Glomerular visceral epithelial cell (primary cell): ENCODE measurements at regions not wholly inside any gene's neighbourhood (a gene's known extent, or its start where the extent isn't known, plus 50 kb on each side); places are given as distances from the start of the nearest gene placed in this dataset.
"Not testable (repeated sequence)": the region's sequence is repeated elsewhere in the genome, so short reads cannot be mapped to it uniquely, and the experiment has no call there.

Source experiments
- DNase-seq: peaks from one replicate; pipeline ENCODE4 v3.0.0-alpha.2; 2016; ENCODE audit errors: extremely low spot score

- peak; percentile 1 for DNase-seq
These were observed 430.3 kb upstream of the MAOA start for GRCh38 chrX:43225626-43226328.

GRCh38 chrX:43238461-43238945 is 417.6 kb upstream of the MAOA start:
- DNase-seq: no peak

- DNase-seq: no peak
These were observed 416.7 kb upstream of the MAOA start for GRCh38 chrX:43239356-43239755.

GRCh38 chrX:43255596-43255995 is 400.5 kb upstream of the MAOA start:
- DNase-seq: no peak

GRCh38 chrX:43266487-43266886 is 389.6 kb upstream of the MAOA start:
- DNase-seq: no peak

GRCh38 chrX:43267652-43268051 is 388.4 kb upstream of the MAOA start:
- DNase-seq: no peak

GRCh38 chrX:43269201-43269600 is 386.9 kb upstream of the MAOA start:
- peak; percentile 13 for DNase-seq

- DNase-seq: no peak
These were observed 378.2 kb upstream of the MAOA start for GRCh38 chrX:43277879-43278278.

GRCh38 chrX:43278440-43278839 is 377.7 kb upstream of the MAOA start:
- no peak for DNase-seq

GRCh38 chrX:43279341-43279808 is 376.7 kb upstream of the MAOA start:
- no peak for DNase-seq

GRCh38 chrX:43283187-43283586 is 372.9 kb upstream of the MAOA start:
- DNase-seq: no peak

- not testable (repeated sequence) for DNase-seq
These were observed 344.5 kb upstream of the MAOA start for GRCh38 chrX:43311625-43312024.

- no peak for DNase-seq
These were observed 343.1 kb upstream of the MAOA start for GRCh38 chrX:43313035-43313434.

GRCh38 chrX:43314525-43314924 is 341.6 kb upstream of the MAOA start:
- DNase-seq: no peak

- no peak for DNase-seq
These were observed 340.5 kb upstream of the MAOA start for GRCh38 chrX:43315622-43316021.

- no peak for DNase-seq
These were observed 340.0 kb upstream of the MAOA start for GRCh38 chrX:43316146-43316545.

GRCh38 chrX:43317378-43317777 is 338.7 kb upstream of the MAOA start:
- no peak for DNase-seq

- DNase-seq: no peak
These were observed 327.6 kb upstream of the MAOA start for GRCh38 chrX:43328358-43328946.

- DNase-seq: no peak
These were observed 322.6 kb upstream of the MAOA start for GRCh38 chrX:43333543-43333942.

GRCh38 chrX:43345166-43345565 is 310.9 kb upstream of the MAOA start:
- DNase-seq: peak; percentile 0

GRCh38 chrX:43349363-43349762 is 306.7 kb upstream of the MAOA start:
- peak; percentile 9 for DNase-seq

GRCh38 chrX:43350935-43351334 is 305.2 kb upstream of the MAOA start:
- no peak for DNase-seq

- DNase-seq: peak; percentile 15
These were observed 298.4 kb upstream of the MAOA start for GRCh38 chrX:43357741-43358140.
